PC-9 (cell line): ENCODE measurements at regions not wholly inside any gene's neighbourhood (a gene's known extent, or its start where the extent isn't known, plus 50 kb on each side); places are given as distances from the start of the nearest gene placed in this dataset.

Experiments used
- BruUV-seq: library from RNA; stranded (reverse); fragments of 400-500 nt; replicated peaks from 2 replicates; lab custom pipeline; 2021; lab: Mats Ljungman, UMichigan
- CTCF ChIA-PET: fragments of 300-600 bp; sonication (Branson Sonifier 250); formaldehyde crosslinking; loops from one replicate; lab custom pipeline; 2022; ENCODE audit warnings: antibody characterized with exemption; lab: Charles Lee
- POLR2A ChIA-PET: fragments of 300-600 bp; sonication (Branson Sonifier 250); formaldehyde crosslinking; loops from one replicate; lab custom pipeline; 2022; ENCODE audit warnings: antibody characterized with exemption; ENCODE audit not compliant: unreplicated experiment; lab: Charles Lee
- DNase-seq, 2 experiments: peaks; one replicate each; pipeline versions ENCODE4 v3.0.0 to v3.0.0-alpha.2; 2015 to 2022; ENCODE audit warnings: mixed read lengths in 1 of 2
- H2AFZ ChIP-seq: fragments of 200-600 bp; sonication (generic); 2 replicates; pipeline ENCODE4 v1.8.1; 2017; ENCODE audit warnings: antibody characterized with exemption
- H3F3A ChIP-seq: fragments of 200-600 bp; sonication (generic); 2 replicates; pipeline ENCODE4 v1.8.1; 2017; ENCODE audit warnings: antibody characterized with exemption, mild to moderate bottlenecking, low read depth; ENCODE audit not compliant: insufficient read depth
- H3K27ac ChIP-seq: fragments of 200-600 bp; sonication (generic); 2 replicates; pipeline ENCODE4 v1.6.1; 2016; ENCODE audit warnings: mixed run types
- H3K27me3 ChIP-seq: fragments of 200-600 bp; sonication (generic); 2 replicates; pipeline ENCODE4 v1.6.1; 2016; ENCODE audit warnings: low read depth, mixed run types; ENCODE audit not compliant: insufficient read depth
- H3K36me3 ChIP-seq: fragments of 200-600 bp; sonication (generic); 2 replicates; pipeline ENCODE4 v1.6.1; 2016; ENCODE audit warnings: low read depth, mixed run types
- H3K4me1 ChIP-seq: fragments of 200-600 bp; sonication (generic); replicated peaks from 2 replicates; pipeline ENCODE4 v1.6.1; 2016; ENCODE audit warnings: mixed run types; ENCODE audit not compliant: insufficient read depth
- H3K4me2 ChIP-seq: fragments of 200-600 bp; sonication (generic); 2 replicates; pipeline ENCODE4 v1.6.1; 2017; ENCODE audit warnings: mixed run types
- H3K4me3 ChIP-seq: fragments of 200-600 bp; sonication (generic); 2 replicates; pipeline ENCODE4 v1.6.1; 2016; ENCODE audit warnings: mixed run types
- H3K79me2 ChIP-seq: fragments of 200-600 bp; sonication (generic); 2 replicates; pipeline ENCODE4 v1.6.1; 2017; ENCODE audit warnings: low read depth, mixed run types
- H3K9me2 ChIP-seq: fragments of 200-600 bp; sonication (generic); 2 replicates; pipeline ENCODE4 v1.8.1; 2017; ENCODE audit warnings: mild to moderate bottlenecking; ENCODE audit not compliant: insufficient read depth
- H3K9me3 ChIP-seq: fragments of 200-600 bp; sonication (generic); 2 replicates; pipeline ENCODE4 v1.8.1; 2016; ENCODE audit warnings: low read depth; ENCODE audit not compliant: insufficient read depth
- H4K20me1 ChIP-seq: fragments of 200-600 bp; sonication (generic); 2 replicates; pipeline ENCODE4 v1.8.1; 2017; ENCODE audit not compliant: insufficient read depth
- CTCF ChIP-seq: fragments of 200-600 bp; sonication (generic); conservative IDR thresholded peaks from 2 replicates; pipeline ENCODE4 v1.6.1; 2017; ENCODE audit warnings: mixed run types, antibody characterized with exemption, mild to moderate bottlenecking, moderate library complexity
- EZH2 ChIP-seq: fragments of 200-600 bp; sonication (generic); IDR thresholded peaks from 2 replicates; pipeline ENCODE4 v1.8.0; 2017; ENCODE audit warnings: antibody characterized with exemption, low read depth
- intact Hi-C: fragments of 100-400 bp; cut with micrococcal nuclease; formaldehyde crosslinking; loops from one replicate; pipeline ENCODE4 v1.10.0; 2022; ENCODE audit not compliant: unreplicated experiment

GRCh38 chr18:26686532-26686931 lies 138.2 kb upstream of the KCTD1 start:
- Histone ChIP-seq H3K4me3 (no peak overlapping the region), H3K79me2 (no peaks in the 10 kb centered on the region), H4K20me1 (no peaks in the 10 kb centered on the region), H3K4me1 (no peaks in the 10 kb centered on the region), H3F3A (no peaks in the 10 kb centered on the region), H3K4me2 (no peak overlapping the region), H3K36me3 (no peaks in the 10 kb centered on the region), H3K9me3 (no peaks in the 10 kb centered on the region; the same call in 1 of the 2 replicates), H2AFZ (no peak overlapping the region), H3K27ac (no peak overlapping the region), H3K9me2 (no peaks in the 10 kb centered on the region), H3K27me3 (no peaks in the 10 kb centered on the region)
- intact Hi-C loops, result no loop called here
- ChIA-PET POLR2A (no interaction called here), CTCF (no interaction called here)
- BruUV-seq, result no TSS peak
- DNase-seq, result no peak
- TF ChIP-seq CTCF, result no peak
- TF ChIP-seq EZH2, result no peak

GRCh38 chr18:26685438-26686157 lies 137.2 kb upstream of the KCTD1 start:
- Histone ChIP-seq H3K36me3 (no peaks in the 10 kb centered on the region), H3K27ac (no peak overlapping the region), H3K79me2 (no peaks in the 10 kb centered on the region), H3K9me3 (no peaks in the 10 kb centered on the region), H3K4me1 (no peaks in the 10 kb centered on the region), H4K20me1 (no peaks in the 10 kb centered on the region), H2AFZ (no peak overlapping the region), H3F3A (no peaks in the 10 kb centered on the region), H3K27me3 (no peaks in the 10 kb centered on the region), H3K4me2 (no peak overlapping the region), H3K9me2 (no peaks in the 10 kb centered on the region), H3K4me3 (no peak overlapping the region)
- no peak for DNase-seq
- intact Hi-C loops, result no loop called here
- CTCF ChIA-PET, result no interaction called here
- no TSS peak for BruUV-seq
- TF ChIP-seq EZH2, result no peak
- no peak for TF ChIP-seq CTCF
- POLR2A ChIA-PET, result interaction anchor here (0.7 kb wide), 1 partner anchor 371 kb away, joined by 4 read pairs; no protein-coding TSS in a partner anchor

- H3K4me3 ChIP-seq, result no peak overlapping the region
- no peaks in the 10 kb centered on the region for H4K20me1 ChIP-seq
- no TSS peak for BruUV-seq
- H3K79me2 ChIP-seq, result no peaks in the 10 kb centered on the region
- H3K36me3 ChIP-seq, result no peaks in the 10 kb centered on the region
- H3K27me3 ChIP-seq, result no peaks in the 10 kb centered on the region
- no peaks in the 10 kb centered on the region for H3F3A ChIP-seq
- CTCF ChIA-PET, result no interaction called here
- DNase-seq, result no peak
- no peaks in the 10 kb centered on the region for H3K4me1 ChIP-seq
- H3K27ac ChIP-seq, result no peak overlapping the region
- TF ChIP-seq EZH2 (no peak), CTCF (no peak)
- no peaks in the 10 kb centered on the region for H3K9me3 ChIP-seq
- intact Hi-C loops, result no loop called here
- no peaks in the 10 kb centered on the region for H3K9me2 ChIP-seq
- no peak overlapping the region for H2AFZ ChIP-seq
- H3K4me2 ChIP-seq, result no peak overlapping the region
- POLR2A ChIA-PET, result no interaction called here
Measured at GRCh38 chr18:26677957-26678356, 129.6 kb upstream of the KCTD1 start.
